ENCODE measurements at regions not wholly inside any gene's neighbourhood (a gene's known extent, or its start where the extent isn't known, plus 50 kb on each side); places are given as distances from the start of the nearest gene placed in this dataset.
A peak's percentile ranks its signal among the peaks of the same experiment; 100 is the strongest.

- Histone ChIP-seq H2BK5ac (ENCODE audit: low read depth, low read length, poor library complexity, severe bottlenecking) (peak overlapping the region; percentile 37), H4K91ac (ENCODE audit: insufficient read depth, low read depth, low read length) (no peak overlapping the region), H3K4me1 (ENCODE audit: control insufficient read depth, insufficient read depth, low read length) (peaks cover 8% of the 10 kb centered on the region), H3K18ac (ENCODE audit: low read depth, low read length) (no peak overlapping the region), H3K9me1 (ENCODE audit: insufficient read depth, low read length) (no peaks in the 10 kb centered on the region), H3K9me3 (ENCODE audit: control insufficient read depth, insufficient read depth, low read length) (no peaks in the 10 kb centered on the region), H3K4ac (ENCODE audit: low read depth, low read length) (peak overlapping the region; percentile 47; the same call in 1 of the 2 replicates), H2BK20ac (ENCODE audit: low read depth, low read length) (0 out of 2 replicates have a peak overlapping the region, but pooled peaks have one; percentile 17), H2BK120ac (ENCODE audit: low read depth, low read length) (peak overlapping the region; percentile 14; the same call in 1 of the 2 replicates), H2AK9ac (replicated peaks; ENCODE audit: low read depth, low read length, poor library complexity) (no peak overlapping the region), H3K23ac (ENCODE audit: low read depth, low read length) (no peak overlapping the region; the same call in 1 of the 2 replicates), H2BK15ac (ENCODE audit: low read depth, low read length) (no peak overlapping the region), H2AFZ (replicated peaks; ENCODE audit: low read length, poor library complexity) (peak overlapping the region; percentile 49), H3K36me3 (ENCODE audit: control insufficient read depth, insufficient read depth, low read length) (no peaks in the 10 kb centered on the region), H4K8ac (ENCODE audit: low read depth in 2 of 2, low read length in 2 of 2) (0 out of 4 replicates have a peak overlapping the region, but pooled peaks of 1 of the 2 experiments have one; percentile 16), H4K5ac (ENCODE audit: low read depth, low read length) (no peak overlapping the region), H3K14ac (replicated peaks; ENCODE audit: low read depth, low read length) (no peak overlapping the region; the same call in 1 of the 2 replicates), H3K9ac (ENCODE audit: low read depth, low read length) (no peak overlapping the region), H3K27ac (ENCODE audit: insufficient read depth, low read length) (no peak overlapping the region), H3K27me3 (ENCODE audit: control insufficient read depth, insufficient read depth, low read length) (no peaks in the 10 kb centered on the region), H4K20me1 (ENCODE audit: insufficient read depth, low read length) (no peaks in the 10 kb centered on the region), H3K56ac (ENCODE audit: extremely low read depth, insufficient read depth, low read length) (no peak overlapping the region), H3K4me2 (ENCODE audit: low read depth, low read length) (peak overlapping the region; percentile 69), H3K79me1 (ENCODE audit: low read depth in 1 of 2, low read length in 2 of 2) (no peaks in the 10 kb centered on the region), H3K4me3 (ENCODE audit: insufficient read depth, low read depth, low read length) (no peak overlapping the region), H2AK5ac (ENCODE audit: low read depth, low read length) (no peak overlapping the region)
- peak; percentile 88 for ATAC-seq (ENCODE audit: low read depth)
- dilution Hi-C loops (cut with HindIII; ENCODE audit: low sequenced_read_pairs, unreplicated experiment): no loop called here
- no TSS peak for BruUV-seq (replicated peaks)
- intact Hi-C loops (cut with micrococcal nuclease): loop anchor here (10.0 kb wide), 1 partner anchor 1367 kb away; no protein-coding TSS in a partner anchor
- ChIA-PET POLR2A (ENCODE audit: unreplicated experiment) (no interaction called here), CTCF (no interaction called here)
- in situ Hi-C loops (cut with MboI; ENCODE audit: low sequenced_read_pairs): no loop called here
- DNase-seq: peak; percentile 78
- 0% methylated on average over 4 of the region's 18 CpGs; no CpG with 5 or more reads in 1 of the 2 experiments for WGBS, 2 experiments (ENCODE audit: extremely low coverage in 2 of 2, insufficient read length in 1 of 2)
- TF ChIP-seq POLR2A (IDR thresholded peaks at IDR 0.05; ENCODE audit: low read depth, low read length) (no peak; the same call in 1 of the 2 replicates), MXI1 (IDR thresholded peaks at IDR 0.05; ENCODE audit: borderline replicate concordance, low read depth, low read length) (no peak), SMC3 (IDR thresholded peaks at IDR 0.05; ENCODE audit: low read depth, low read length) (no peak), FOS (IDR thresholded peaks at IDR 0.05; ENCODE audit: low read depth, low read length) (peak; percentile 64; the same call in 1 of the 2 replicates), RFX5 (IDR thresholded peaks at IDR 0.05; ENCODE audit: low read depth, low read length) (no peak), NFE2L2 (IDR thresholded peaks at IDR 0.05; ENCODE audit: low read depth, low read length) (no peak), BHLHE40 (IDR thresholded peaks at IDR 0.05; ENCODE audit: low read depth, low read length) (peak; percentile 46; the same call in 1 of the 2 replicates), MAZ (IDR thresholded peaks at IDR 0.05; ENCODE audit: borderline replicate concordance, low read depth, low read length) (no peak), RAD21 (IDR thresholded peaks at IDR 0.05; ENCODE audit: low read length) (no peak), CHD1 (IDR thresholded peaks at IDR 0.05; ENCODE audit: low read depth, low read length) (no peak), USF2 (IDR thresholded peaks at IDR 0.05; ENCODE audit: low read depth, low read length) (no peak), MAFK (IDR thresholded peaks at IDR 0.05; ENCODE audit: low read depth, low read length) (peak; percentile 61), CEBPB (IDR thresholded peaks at IDR 0.05; ENCODE audit: low read depth, low read length) (no peak), RCOR1 (IDR thresholded peaks at IDR 0.05; ENCODE audit: insufficient replicate concordance, low read length) (no peak)
- TF ChIP-seq, protein P1, sequence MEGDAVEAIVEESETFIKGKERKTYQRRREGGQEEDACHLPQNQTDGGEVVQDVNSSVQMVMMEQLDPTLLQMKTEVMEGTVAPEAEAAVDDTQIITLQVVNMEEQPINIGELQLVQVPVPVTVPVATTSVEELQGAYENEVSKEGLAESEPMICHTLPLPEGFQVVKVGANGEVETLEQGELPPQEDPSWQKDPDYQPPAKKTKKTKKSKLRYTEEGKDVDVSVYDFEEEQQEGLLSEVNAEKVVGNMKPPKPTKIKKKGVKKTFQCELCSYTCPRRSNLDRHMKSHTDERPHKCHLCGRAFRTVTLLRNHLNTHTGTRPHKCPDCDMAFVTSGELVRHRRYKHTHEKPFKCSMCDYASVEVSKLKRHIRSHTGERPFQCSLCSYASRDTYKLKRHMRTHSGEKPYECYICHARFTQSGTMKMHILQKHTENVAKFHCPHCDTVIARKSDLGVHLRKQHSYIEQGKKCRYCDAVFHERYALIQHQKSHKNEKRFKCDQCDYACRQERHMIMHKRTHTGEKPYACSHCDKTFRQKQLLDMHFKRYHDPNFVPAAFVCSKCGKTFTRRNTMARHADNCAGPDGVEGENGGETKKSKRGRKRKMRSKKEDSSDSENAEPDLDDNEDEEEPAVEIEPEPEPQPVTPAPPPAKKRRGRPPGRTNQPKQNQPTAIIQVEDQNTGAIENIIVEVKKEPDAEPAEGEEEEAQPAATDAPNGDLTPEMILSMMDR (conservative IDR thresholded peaks at IDR 0.05; ENCODE audit: low read depth, low read length): no peak
Measured at GRCh38 chr6:168157272-168158212, 78.5 kb upstream of the FRMD1 start.

All from IMR-90 (cell line).